CD14-positive monocyte (primary cell): ENCODE measurements at regions not wholly inside any gene's neighbourhood (a gene's known extent, or its start where the extent isn't known, plus 50 kb on each side); places are given as distances from the start of the nearest gene placed in this dataset.

ENCODE experiments used
- DNase-seq, 3 donors: peaks; one replicate each; pipeline ENCODE4 v3.0.0-alpha.2; 2011 to 2022
- H2AFZ ChIP-seq: 2 replicates; pipeline ENCODE4 v1.6.0; 2012; ENCODE audit warnings: mild to moderate bottlenecking, low read depth, low read length, inconsistent platforms; ENCODE audit not compliant: insufficient read depth, poor library complexity, severe bottlenecking
- H3K27ac ChIP-seq, 2 donors: 1 replicate in 1 of 2; 2 replicates in 1 of 2; pipeline ENCODE4 v1.5.1; 2012 to 2013; ENCODE audit warnings: low read length in 2 of 2, control low read depth in 1 of 2, inconsistent platforms in 1 of 2, low read depth in 1 of 2, mild to moderate bottlenecking in 1 of 2
- H3K27me3 ChIP-seq, 2 donors: one replicate each; pipeline versions ENCODE4 v1.6.0 to v1.6.1; 2011 to 2013; ENCODE audit warnings: low read length in 2 of 2; ENCODE audit not compliant: control insufficient read depth in 2 of 2, insufficient read depth in 2 of 2
- H3K36me3 ChIP-seq, 2 donors: replicated peaks in 1 of 2; 1 replicate in 1 of 2; 2 replicates in 1 of 2; pipeline versions ENCODE4 v1.5.1 to v1.6.1; 2012 to 2013; ENCODE audit warnings: low read length in 2 of 2, control low read depth in 1 of 2, inconsistent platforms in 1 of 2, mild to moderate bottlenecking in 1 of 2; ENCODE audit not compliant: insufficient read depth in 2 of 2, control insufficient read depth in 1 of 2
- H3K4me1 ChIP-seq, 2 donors: 1 replicate in 1 of 2; 2 replicates in 1 of 2; pipeline versions ENCODE4 v1.5.1 to v1.6.1; 2012 to 2013; ENCODE audit warnings: low read length in 2 of 2, control low read depth in 1 of 2, inconsistent platforms in 1 of 2, mild to moderate bottlenecking in 1 of 2, moderate library complexity in 1 of 2; ENCODE audit not compliant: insufficient read depth in 2 of 2, control insufficient read depth in 1 of 2
- H3K4me2 ChIP-seq: replicated peaks from 2 replicates; pipeline ENCODE3; 2012; ENCODE audit warnings: low read length, moderate library complexity, mild to moderate bottlenecking; ENCODE audit not compliant: poor library complexity, severe bottlenecking; ENCODE audit errors: extremely low read depth
- H3K4me3 ChIP-seq, 3 experiments: fragments of 200-600 bp in 1 of 3; sonication (generic) in 1 of 3; replicated peaks in 1 of 3; 1 replicate in 2 of 3; 2 replicates in 1 of 3; pipeline ENCODE4 v1.5.1; 2011 to 2013; ENCODE audit warnings: low read length in 3 of 3, mild to moderate bottlenecking in 3 of 3, control low read depth in 2 of 3, low read depth in 2 of 3, inconsistent platforms in 1 of 3, moderate library complexity in 1 of 3
- H3K79me2 ChIP-seq: 2 replicates; pipeline ENCODE4 v1.6.0; 2012; ENCODE audit warnings: mild to moderate bottlenecking, control low read depth, inconsistent platforms, low read length, moderate library complexity; ENCODE audit not compliant: insufficient read depth
- H3K9ac ChIP-seq: 2 replicates; pipeline ENCODE4 v1.6.0; 2017; ENCODE audit warnings: low read length, mild to moderate bottlenecking; ENCODE audit not compliant: insufficient read depth, poor library complexity, severe bottlenecking
- H3K9me3 ChIP-seq, 2 donors: replicated peaks in 1 of 2; 1 replicate in 1 of 2; 2 replicates in 1 of 2; pipeline versions ENCODE4 v1.5.1 to v1.6.1; 2012 to 2013; ENCODE audit warnings: low read length in 2 of 2, control low read depth in 1 of 2; ENCODE audit not compliant: control insufficient read depth in 1 of 2, insufficient read depth in 1 of 2
- H4K20me1 ChIP-seq: 2 replicates; pipeline ENCODE4 v1.6.0; 2012; ENCODE audit warnings: mild to moderate bottlenecking, low read length, control low read depth, moderate library complexity; ENCODE audit not compliant: insufficient read depth
- H3K27ac Mint-ChIP-seq, 7 donors: one replicate each; pipeline ENCODE4 v1.8.0; 2020; ENCODE audit warnings: mild to moderate bottlenecking in 7 of 7, mixed read lengths in 7 of 7, moderate library complexity in 6 of 7, inconsistent platforms in 2 of 7
- H3K27me3 Mint-ChIP-seq, 3 donors: one replicate each; pipeline ENCODE4 v1.8.0; 2021 to 2022; ENCODE audit warnings: low read depth in 3 of 3, mild to moderate bottlenecking in 3 of 3, mixed read lengths in 3 of 3, moderate library complexity in 3 of 3, inconsistent platforms in 1 of 3
- H3K36me3 Mint-ChIP-seq, 2 donors: one replicate each; pipeline ENCODE4 v1.8.0; 2020; ENCODE audit warnings: mixed read lengths in 2 of 2, inconsistent platforms in 1 of 2, mild to moderate bottlenecking in 1 of 2
- H3K4me1 Mint-ChIP-seq: one replicate; pipeline ENCODE4 v1.8.0; 2020; ENCODE audit warnings: mild to moderate bottlenecking, mixed read lengths
- H3K4me3 Mint-ChIP-seq, 2 donors: one replicate each; pipeline ENCODE4 v1.8.0; 2020; ENCODE audit warnings: mild to moderate bottlenecking in 2 of 2, mixed read lengths in 2 of 2, moderate library complexity in 1 of 2
- H3K9me3 Mint-ChIP-seq, 7 donors: one replicate each; pipeline ENCODE4 v1.8.0; 2020 to 2022; ENCODE audit warnings: mixed read lengths in 7 of 7, mild to moderate bottlenecking in 6 of 7, moderate library complexity in 6 of 7, inconsistent platforms in 2 of 7
- WGBS: methylation state at CpG from one replicate; pipeline ENCODE4 v1.1.5; 2013; ENCODE audit warnings: missing lambda C conversion rate; ENCODE audit not compliant: insufficient coverage; 5-methylcytosine and 5-hydroxymethylcytosine counted together
- intact Hi-C, 2 donors: fragments of 100-400 bp; cut with micrococcal nuclease; formaldehyde crosslinking; loops; one replicate each; pipeline versions ENCODE4 v1.15.0 to v1.15.1; 2023
- TF ChIP-seq, protein P1 (sequence below): fragments of 200-600 bp; IDR thresholded peaks from one replicate; pipeline ENCODE4 v1.8.0; 2022; ENCODE audit warnings: antibody characterized with exemption, mild to moderate bottlenecking

DNA sequence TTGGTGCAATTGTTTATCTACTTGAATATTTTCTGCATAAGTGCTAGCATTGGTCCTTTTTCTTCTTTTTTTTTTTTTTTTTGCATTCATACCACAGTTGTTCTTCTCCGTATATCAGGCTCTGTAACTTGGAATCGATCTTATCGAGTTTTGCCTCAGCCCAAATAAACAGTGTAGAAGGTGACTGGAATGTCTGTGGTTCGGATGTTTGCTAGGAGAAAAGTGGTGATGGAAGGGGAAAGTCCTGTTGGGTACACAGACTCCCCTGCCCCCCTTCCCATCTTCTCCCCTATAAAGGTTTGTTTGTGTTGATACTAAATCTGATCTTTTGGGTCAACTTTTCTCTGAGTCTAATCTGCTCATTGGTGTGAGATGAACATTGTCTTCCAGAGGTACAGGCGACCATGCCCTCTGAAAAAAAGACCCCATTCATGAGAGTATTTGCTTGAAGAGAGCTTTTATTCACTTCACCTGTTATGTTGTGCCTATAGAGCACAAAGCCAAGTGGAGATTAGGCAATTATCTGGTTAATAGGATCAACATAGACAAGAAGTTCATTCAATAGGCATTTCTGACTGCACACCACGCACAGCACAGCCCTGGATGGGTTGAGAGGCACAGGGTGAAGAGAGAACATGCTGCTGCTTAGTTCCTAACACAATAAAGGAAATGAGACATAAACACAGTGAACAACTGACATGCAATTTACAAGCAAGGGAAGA is 620.0 kb downstream of the PKHD1 start:
- Histone ChIP-seq H2AFZ (no peak overlapping the region), H3K27ac (no peak overlapping the region), H3K36me3 (no peaks in the 10 kb centered on the region), H3K4me3 (no peak overlapping the region), H4K20me1 (no peaks in the 10 kb centered on the region), H3K4me1 (no peaks in the 10 kb centered on the region), H3K4me2 (no peak overlapping the region), H3K79me2 (no peaks in the 10 kb centered on the region), H3K27me3 (no peaks in the 10 kb centered on the region), H3K9me3 (no peaks in the 10 kb centered on the region), H3K9ac (no peak overlapping the region)
- Mint-ChIP-seq H3K4me1 (no peaks in the 10 kb centered on the region), H3K4me3 (no peak overlapping the region), H3K27me3 (peaks cover 0 to 4% (median 2%) of the 10 kb centered on the region in 3 donors), H3K27ac (no peak overlapping the region), H3K9me3 (peaks cover 0 to 3% (median 0%) of the 10 kb centered on the region in 7 donors), H3K36me3 (no peaks in the 10 kb centered on the region)
- intact Hi-C loops = no loop called here
- WGBS = no CpG with 5 or more reads among the region's 6 CpGs
- no peak for DNase-seq
- TF ChIP-seq, protein P1, sequence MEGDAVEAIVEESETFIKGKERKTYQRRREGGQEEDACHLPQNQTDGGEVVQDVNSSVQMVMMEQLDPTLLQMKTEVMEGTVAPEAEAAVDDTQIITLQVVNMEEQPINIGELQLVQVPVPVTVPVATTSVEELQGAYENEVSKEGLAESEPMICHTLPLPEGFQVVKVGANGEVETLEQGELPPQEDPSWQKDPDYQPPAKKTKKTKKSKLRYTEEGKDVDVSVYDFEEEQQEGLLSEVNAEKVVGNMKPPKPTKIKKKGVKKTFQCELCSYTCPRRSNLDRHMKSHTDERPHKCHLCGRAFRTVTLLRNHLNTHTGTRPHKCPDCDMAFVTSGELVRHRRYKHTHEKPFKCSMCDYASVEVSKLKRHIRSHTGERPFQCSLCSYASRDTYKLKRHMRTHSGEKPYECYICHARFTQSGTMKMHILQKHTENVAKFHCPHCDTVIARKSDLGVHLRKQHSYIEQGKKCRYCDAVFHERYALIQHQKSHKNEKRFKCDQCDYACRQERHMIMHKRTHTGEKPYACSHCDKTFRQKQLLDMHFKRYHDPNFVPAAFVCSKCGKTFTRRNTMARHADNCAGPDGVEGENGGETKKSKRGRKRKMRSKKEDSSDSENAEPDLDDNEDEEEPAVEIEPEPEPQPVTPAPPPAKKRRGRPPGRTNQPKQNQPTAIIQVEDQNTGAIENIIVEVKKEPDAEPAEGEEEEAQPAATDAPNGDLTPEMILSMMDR = no peak

- no peak for DNase-seq
- WGBS = no CpG with 5 or more reads among the region's 3 CpGs
- no peaks in the 10 kb centered on the region for H3K27me3 ChIP-seq
These were observed 618.7 kb downstream of the PKHD1 start for GRCh38 chr6:51468704-51469103.

More at GRCh38 chr6:51468704-51469103, 618.7 kb downstream of the PKHD1 start:
- H4K20me1 ChIP-seq = no peaks in the 10 kb centered on the region
- Mint-ChIP-seq H3K4me1 (no peaks in the 10 kb centered on the region), H3K27me3 (peaks cover 0 to 4% (median 2%) of the 10 kb centered on the region in 3 donors), H3K9me3 (peaks cover 0 to 3% (median 0%) of the 10 kb centered on the region in 7 donors), H3K4me3 (no peak overlapping the region), H3K27ac (no peak overlapping the region), H3K36me3 (no peaks in the 10 kb centered on the region)
- no peak overlapping the region for H3K9ac ChIP-seq
- no peaks in the 10 kb centered on the region for H3K9me3 ChIP-seq
- H3K79me2 ChIP-seq = no peaks in the 10 kb centered on the region
- intact Hi-C loops = no loop called here
- no peak overlapping the region for H3K4me3 ChIP-seq
- no peak overlapping the region for H2AFZ ChIP-seq
- no peak overlapping the region for H3K4me2 ChIP-seq
- no peaks in the 10 kb centered on the region for H3K4me1 ChIP-seq
- H3K27ac ChIP-seq = no peak overlapping the region
- TF ChIP-seq, protein P1 = no peak
- H3K36me3 ChIP-seq = no peaks in the 10 kb centered on the region
